ENCODE measurements at regions not wholly inside any gene's neighbourhood (a gene's known extent, or its start where the extent isn't known, plus 50 kb on each side); places are given as distances from the start of the nearest gene placed in this dataset.

DNA sequence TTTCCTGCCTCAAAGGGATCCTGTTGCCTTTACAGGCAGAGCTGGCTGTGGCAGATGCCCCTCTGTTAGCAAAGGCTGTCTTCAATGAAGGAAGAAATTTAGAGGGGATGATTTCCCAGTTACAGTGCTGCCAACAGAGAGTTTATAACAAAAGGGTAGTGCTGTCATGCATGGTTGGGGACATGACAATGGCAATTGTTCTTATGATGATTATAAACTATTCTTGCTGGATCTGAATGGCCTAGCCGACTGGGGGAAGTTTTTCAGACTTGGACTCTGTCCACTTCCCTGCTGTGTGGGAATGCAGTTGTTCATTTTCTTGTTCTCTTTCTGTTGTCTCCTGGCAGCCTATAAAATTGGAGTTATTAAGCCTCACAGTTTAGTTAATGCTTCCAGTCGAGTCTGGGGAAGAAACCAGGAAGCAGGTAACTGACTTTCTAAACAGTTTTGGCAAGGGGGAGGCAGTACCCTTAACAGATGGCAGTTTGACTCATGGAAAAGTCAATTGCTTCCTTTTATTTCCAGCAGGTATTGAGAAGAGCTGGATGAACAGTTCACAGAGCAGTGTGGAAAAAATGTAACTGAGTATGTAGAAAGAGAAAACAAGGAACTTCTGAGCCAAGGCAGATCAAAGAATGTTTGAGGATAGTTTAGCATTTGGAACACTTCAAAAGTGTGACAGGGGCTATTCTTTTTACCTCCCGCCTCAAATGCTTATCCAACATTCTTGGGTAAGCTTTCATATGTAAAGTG, 582.6 kb downstream of the RAPGEF2 start:
- TF ChIP-seq ZNF660 (CRISPR knock-in tag; IDR thresholded peaks at IDR 0.05; ENCODE audit: borderline replicate concordance, low read depth) (no peak), SRSF9 (IDR thresholded peaks at IDR 0.05; ENCODE audit: borderline replicate concordance, insufficient read depth, low read depth, low read length, poor library complexity, severe bottlenecking) (no peak), TP53 (CRISPR knock-in tag; conservative IDR thresholded peaks at IDR 0.05) (no peak), ZNF12 (CRISPR knock-in tag; IDR thresholded peaks at IDR 0.05) (no peak), POLR2AphosphoS5 (IDR thresholded peaks at IDR 0.05; ENCODE audit: low read depth, low read length) (no peak), ZNF550 (CRISPR knock-in tag; IDR thresholded peaks at IDR 0.05; ENCODE audit: borderline replicate concordance) (no peak), ZFP1 (CRISPR knock-in tag; IDR thresholded peaks at IDR 0.05) (no peak), JUN (CRISPR knock-in tag; IDR thresholded peaks at IDR 0.05) (no peak), PAF1 (CRISPR knock-in tag; IDR thresholded peaks at IDR 0.05) (no peak), SMAD1 (CRISPR knock-in tag; IDR thresholded peaks at IDR 0.05; ENCODE audit: borderline replicate concordance, low read depth) (no peak), HDAC2 (CRISPR knock-in tag; IDR thresholded peaks at IDR 0.05) (no peak)
- TF ChIP-seq, protein P1, sequence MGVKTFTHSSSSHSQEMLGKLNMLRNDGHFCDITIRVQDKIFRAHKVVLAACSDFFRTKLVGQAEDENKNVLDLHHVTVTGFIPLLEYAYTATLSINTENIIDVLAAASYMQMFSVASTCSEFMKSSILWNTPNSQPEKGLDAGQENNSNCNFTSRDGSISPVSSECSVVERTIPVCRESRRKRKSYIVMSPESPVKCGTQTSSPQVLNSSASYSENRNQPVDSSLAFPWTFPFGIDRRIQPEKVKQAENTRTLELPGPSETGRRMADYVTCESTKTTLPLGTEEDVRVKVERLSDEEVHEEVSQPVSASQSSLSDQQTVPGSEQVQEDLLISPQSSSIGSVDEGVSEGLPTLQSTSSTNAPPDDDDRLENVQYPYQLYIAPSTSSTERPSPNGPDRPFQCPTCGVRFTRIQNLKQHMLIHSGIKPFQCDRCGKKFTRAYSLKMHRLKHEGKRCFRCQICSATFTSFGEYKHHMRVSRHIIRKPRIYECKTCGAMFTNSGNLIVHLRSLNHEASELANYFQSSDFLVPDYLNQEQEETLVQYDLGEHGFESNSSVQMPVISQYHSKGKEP (CRISPR knock-in tag; IDR thresholded peaks at IDR 0.05): no peak
- TF ChIP-seq, protein P2, sequence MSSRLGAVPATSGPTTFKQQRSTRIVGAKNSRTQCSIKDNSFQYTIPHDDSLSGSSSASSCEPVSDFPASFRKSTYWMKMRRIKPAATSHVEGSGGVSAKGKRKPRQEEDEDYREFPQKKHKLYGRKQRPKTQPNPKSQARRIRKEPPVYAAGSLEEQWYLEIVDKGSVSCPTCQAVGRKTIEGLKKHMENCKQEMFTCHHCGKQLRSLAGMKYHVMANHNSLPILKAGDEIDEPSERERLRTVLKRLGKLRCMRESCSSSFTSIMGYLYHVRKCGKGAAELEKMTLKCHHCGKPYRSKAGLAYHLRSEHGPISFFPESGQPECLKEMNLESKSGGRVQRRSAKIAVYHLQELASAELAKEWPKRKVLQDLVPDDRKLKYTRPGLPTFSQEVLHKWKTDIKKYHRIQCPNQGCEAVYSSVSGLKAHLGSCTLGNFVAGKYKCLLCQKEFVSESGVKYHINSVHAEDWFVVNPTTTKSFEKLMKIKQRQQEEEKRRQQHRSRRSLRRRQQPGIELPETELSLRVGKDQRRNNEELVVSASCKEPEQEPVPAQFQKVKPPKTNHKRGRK (CRISPR knock-in tag; IDR thresholded peaks at IDR 0.05): no peak
- TF ChIP-seq, protein P3, sequence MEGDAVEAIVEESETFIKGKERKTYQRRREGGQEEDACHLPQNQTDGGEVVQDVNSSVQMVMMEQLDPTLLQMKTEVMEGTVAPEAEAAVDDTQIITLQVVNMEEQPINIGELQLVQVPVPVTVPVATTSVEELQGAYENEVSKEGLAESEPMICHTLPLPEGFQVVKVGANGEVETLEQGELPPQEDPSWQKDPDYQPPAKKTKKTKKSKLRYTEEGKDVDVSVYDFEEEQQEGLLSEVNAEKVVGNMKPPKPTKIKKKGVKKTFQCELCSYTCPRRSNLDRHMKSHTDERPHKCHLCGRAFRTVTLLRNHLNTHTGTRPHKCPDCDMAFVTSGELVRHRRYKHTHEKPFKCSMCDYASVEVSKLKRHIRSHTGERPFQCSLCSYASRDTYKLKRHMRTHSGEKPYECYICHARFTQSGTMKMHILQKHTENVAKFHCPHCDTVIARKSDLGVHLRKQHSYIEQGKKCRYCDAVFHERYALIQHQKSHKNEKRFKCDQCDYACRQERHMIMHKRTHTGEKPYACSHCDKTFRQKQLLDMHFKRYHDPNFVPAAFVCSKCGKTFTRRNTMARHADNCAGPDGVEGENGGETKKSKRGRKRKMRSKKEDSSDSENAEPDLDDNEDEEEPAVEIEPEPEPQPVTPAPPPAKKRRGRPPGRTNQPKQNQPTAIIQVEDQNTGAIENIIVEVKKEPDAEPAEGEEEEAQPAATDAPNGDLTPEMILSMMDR (CRISPR knock-in tag; IDR thresholded peaks at IDR 0.05): no peak
